HepG2 (cell line): ENCODE measurements at regions not wholly inside any gene's neighbourhood (a gene's known extent, or its start where the extent isn't known, plus 50 kb on each side); places are given as distances from the start of the nearest gene placed in this dataset.

Source experiments
- JUN ChIP-seq: sonication (generic); formaldehyde crosslinking; IDR thresholded peaks from 2 replicates; pipeline ENCODE4 v1.4.0; 2020; ENCODE audit warnings: mild to moderate bottlenecking, missing genetic modification reagents
- TF ChIP-seq, protein P1 (sequence below): sonication (generic); formaldehyde crosslinking; conservative IDR thresholded peaks from 2 replicates; pipeline ENCODE4 v1.4.0; 2020; ENCODE audit warnings: missing genetic modification reagents

DNA sequence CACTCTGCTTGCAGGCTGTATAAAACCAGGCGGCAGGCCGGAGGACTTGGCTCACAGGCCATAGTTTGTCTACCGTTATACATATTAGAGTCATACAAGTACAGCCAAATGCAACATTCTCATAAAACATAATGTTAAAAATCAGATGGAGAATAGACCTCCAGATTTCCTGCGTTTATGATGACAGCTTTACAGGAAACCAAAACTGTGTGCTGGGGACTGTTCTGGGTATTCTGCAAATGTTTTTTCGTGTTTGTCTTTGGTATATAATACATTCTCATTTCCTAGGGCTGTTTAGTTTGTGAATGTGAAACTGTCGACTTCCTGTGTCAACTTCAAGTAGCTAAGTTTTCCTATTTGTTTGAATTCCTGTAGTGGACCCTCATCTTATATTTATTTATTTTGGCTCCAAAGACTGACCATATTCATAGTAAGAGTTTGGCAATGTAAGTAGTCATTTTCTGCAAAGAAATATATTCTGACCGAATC, 79.5 kb upstream of the FAM9C start:
- no peak for TF ChIP-seq JUN (CRISPR knock-in tag)
- TF ChIP-seq, protein P1, sequence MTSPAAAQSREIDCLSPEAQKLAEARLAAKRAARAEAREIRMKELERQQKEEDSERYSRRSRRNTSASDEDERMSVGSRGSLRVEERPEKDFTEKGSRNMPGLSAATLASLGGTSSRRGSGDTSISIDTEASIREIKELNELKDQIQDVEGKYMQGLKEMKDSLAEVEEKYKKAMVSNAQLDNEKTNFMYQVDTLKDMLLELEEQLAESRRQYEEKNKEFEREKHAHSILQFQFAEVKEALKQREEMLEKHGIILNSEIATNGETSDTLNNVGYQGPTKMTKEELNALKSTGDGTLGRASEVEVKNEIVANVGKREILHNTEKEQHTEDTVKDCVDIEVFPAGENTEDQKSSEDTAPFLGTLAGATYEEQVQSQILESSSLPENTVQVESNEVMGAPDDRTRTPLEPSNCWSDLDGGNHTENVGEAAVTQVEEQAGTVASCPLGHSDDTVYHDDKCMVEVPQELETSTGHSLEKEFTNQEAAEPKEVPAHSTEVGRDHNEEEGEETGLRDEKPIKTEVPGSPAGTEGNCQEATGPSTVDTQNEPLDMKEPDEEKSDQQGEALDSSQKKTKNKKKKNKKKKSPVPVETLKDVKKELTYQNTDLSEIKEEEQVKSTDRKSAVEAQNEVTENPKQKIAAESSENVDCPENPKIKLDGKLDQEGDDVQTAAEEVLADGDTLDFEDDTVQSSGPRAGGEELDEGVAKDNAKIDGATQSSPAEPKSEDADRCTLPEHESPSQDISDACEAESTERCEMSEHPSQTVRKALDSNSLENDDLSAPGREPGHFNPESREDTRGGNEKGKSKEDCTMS (CRISPR knock-in tag): no peak
